NCI-H510A treated with DMSO at 0.1 percent for 48 hours (cell line): ENCODE measurements at regions not wholly inside any gene's neighbourhood (a gene's known extent, or its start where the extent isn't known, plus 50 kb on each side); places are given as distances from the start of the nearest gene placed in this dataset.
A peak's percentile ranks its signal among the peaks of the same experiment; 100 is the strongest.
"Not testable (repeated sequence)": the region's sequence is repeated elsewhere in the genome, so short reads cannot be mapped to it uniquely, and the experiment has no call there.

ENCODE experiments used
- DNase-seq: peaks from one replicate; lab custom pipeline; 2025; lab: John Stamatoyannopoulos, UW

GRCh38 chr2:184993746-184994145 lies 395.4 kb downstream of the ZNF804A start:
- DNase-seq = no peak

GRCh38 chr2:185006481-185006880 lies 408.2 kb downstream of the ZNF804A start:
- no peak for DNase-seq

GRCh38 chr2:185012643-185013042 lies 414.3 kb downstream of the ZNF804A start:
- no peak for DNase-seq

- DNase-seq = no peak
Observed at GRCh38 chr2:185014076-185014475, 415.7 kb downstream of the ZNF804A start.

GRCh38 chr2:185025891-185026290 lies 427.6 kb downstream of the ZNF804A start:
- not testable (repeated sequence) for DNase-seq

- DNase-seq = no peak
Observed at GRCh38 chr2:185035906-185036305, 437.6 kb downstream of the ZNF804A start.

- no peak for DNase-seq
Observed at GRCh38 chr2:185044323-185044874, 446.1 kb downstream of the ZNF804A start.

- DNase-seq = no peak
Observed at GRCh38 chr2:185050804-185051203, 452.5 kb downstream of the ZNF804A start.

GRCh38 chr2:185063761-185064160 lies 465.4 kb downstream of the ZNF804A start:
- DNase-seq = no peak

GRCh38 chr2:185066128-185066527 lies 467.8 kb downstream of the ZNF804A start:
- no peak for DNase-seq

GRCh38 chr2:185069107-185069506 lies 470.8 kb downstream of the ZNF804A start:
- DNase-seq = no peak

- no peak for DNase-seq
Observed at GRCh38 chr2:185074156-185074555, 475.8 kb downstream of the ZNF804A start.

- no peak for DNase-seq
Observed at GRCh38 chr2:185082749-185083148, 484.4 kb downstream of the ZNF804A start.

GRCh38 chr2:185108588-185108987 lies 510.3 kb downstream of the ZNF804A start:
- DNase-seq = no peak

GRCh38 chr2:185127412-185127811 lies 529.1 kb downstream of the ZNF804A start:
- DNase-seq = peak; percentile 17

GRCh38 chr2:185128346-185128745 lies 530.0 kb downstream of the ZNF804A start:
- peak; percentile 18 for DNase-seq

GRCh38 chr2:185128996-185129395 lies 530.7 kb downstream of the ZNF804A start:
- DNase-seq = no peak

- DNase-seq = peak; percentile 15
Observed at GRCh38 chr2:185130685-185131084, 532.4 kb downstream of the ZNF804A start.

- DNase-seq = no peak
Observed at GRCh38 chr2:185132501-185133041, 534.2 kb downstream of the ZNF804A start.

- DNase-seq = no peak
Observed at GRCh38 chr2:185137700-185138099, 539.4 kb downstream of the ZNF804A start.

GRCh38 chr2:185142677-185143076 lies 544.3 kb downstream of the ZNF804A start:
- no peak for DNase-seq

- peak; percentile 68 for DNase-seq
Observed at GRCh38 chr2:185144159-185144919, 546.0 kb downstream of the ZNF804A start.

- peak; percentile 83 for DNase-seq
Observed at GRCh38 chr2:185145316-185146121, 547.2 kb downstream of the ZNF804A start.
